CD1c-positive myeloid dendritic cell (primary cell): ENCODE measurements at regions not wholly inside any gene's neighbourhood (a gene's known extent, or its start where the extent isn't known, plus 50 kb on each side); places are given as distances from the start of the nearest gene placed in this dataset.
"Not testable (repeated sequence)": the region's sequence is repeated elsewhere in the genome, so short reads cannot be mapped to it uniquely, and the experiment has no call there.

Experiments used
- DNase-seq: peaks from one replicate; pipeline ENCODE4 v3.0.0-alpha.2; 2016; ENCODE audit errors: extremely low spot score

DNA sequence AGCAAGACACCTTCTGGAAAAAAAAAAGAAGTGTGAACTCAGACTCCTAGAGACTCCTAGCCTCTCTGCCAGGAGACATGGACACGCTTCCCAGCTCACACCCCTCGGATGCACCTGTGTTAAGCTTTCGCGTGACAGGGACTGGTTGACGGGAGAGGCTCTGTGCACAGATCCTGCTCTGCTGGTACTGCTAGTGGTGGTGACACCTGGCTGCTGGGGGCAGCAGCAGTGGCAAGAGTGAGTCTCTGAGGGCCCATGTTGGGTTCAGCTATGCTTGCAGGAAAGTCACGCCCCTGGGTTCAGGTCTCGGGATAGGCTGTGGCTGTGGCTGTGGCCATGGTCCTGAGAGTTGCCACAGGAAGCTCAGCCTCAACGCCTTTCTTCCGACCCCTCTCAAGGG, 81.1 kb downstream of the XRCC2 start:
- no peak for DNase-seq

- DNase-seq, result no peak
These were observed 84.0 kb downstream of the XRCC2 start for GRCh38 chr7:152591976-152592375.

DNA sequence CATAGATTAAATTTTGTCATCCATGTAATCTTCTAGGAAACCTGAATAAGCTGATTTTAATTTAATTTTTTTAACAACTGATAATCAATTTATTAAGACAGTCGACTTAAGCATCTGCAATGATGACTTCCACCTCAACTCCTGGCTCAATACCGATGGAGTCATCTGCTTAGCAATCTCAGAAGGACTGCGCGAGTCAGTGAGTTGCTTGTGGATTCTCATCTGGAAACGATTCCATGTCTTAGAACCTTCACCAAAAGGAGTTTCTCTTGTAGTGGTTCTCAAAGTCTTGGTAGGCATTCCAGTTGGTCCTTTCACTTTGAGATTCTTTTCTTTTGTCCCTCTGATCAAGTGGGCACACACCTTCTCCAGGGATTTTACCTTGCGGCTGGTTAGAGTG, 85.5 kb downstream of the XRCC2 start:
- no peak for DNase-seq

DNA sequence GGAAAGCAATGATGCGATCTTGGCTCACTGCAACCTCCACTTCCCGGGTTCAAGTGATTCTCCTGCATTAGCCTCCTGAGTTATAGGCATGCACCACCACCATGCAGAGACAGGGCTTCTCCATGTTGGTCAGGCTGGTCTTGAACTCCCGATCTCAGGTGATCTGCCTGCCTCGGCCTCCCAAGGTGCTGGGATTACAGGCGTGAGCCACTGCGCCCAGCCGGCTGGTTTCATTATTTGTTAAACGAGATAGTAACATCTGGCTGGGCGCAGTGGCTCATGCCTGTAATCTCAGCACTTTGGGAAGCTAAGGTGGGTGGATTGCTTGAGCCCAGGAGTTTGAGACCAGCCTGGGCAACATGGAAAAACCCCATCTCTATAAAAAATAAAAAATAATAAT, 86.1 kb downstream of the XRCC2 start:
- not testable (repeated sequence) for DNase-seq

GRCh38 chr7:152588350-152588749, 87.6 kb downstream of the XRCC2 start:
- no peak for DNase-seq

DNA sequence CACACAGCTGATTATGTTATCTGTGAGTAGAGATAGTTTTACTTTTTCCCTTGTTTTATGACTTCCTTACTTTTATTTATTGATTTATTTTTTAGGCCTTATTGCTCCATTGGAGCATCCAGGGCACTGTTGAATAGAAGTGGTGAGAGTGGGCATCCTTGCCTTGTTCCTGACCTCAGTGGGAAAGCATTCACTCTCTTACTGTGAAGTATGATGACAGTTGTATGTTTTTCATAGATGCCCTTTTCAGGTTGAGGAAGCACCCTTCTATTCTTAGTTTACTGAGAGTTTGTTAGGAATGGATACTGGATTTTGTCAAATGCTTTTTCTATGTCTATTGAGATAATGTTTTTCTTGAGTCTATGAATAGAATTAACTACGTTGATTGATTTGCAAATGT, 88.6 kb downstream of the XRCC2 start:
- DNase-seq, result no peak

- DNase-seq, result no peak
These were observed 92.9 kb downstream of the XRCC2 start for GRCh38 chr7:152583006-152583405.

GRCh38 chr7:152579070-152579469, 96.9 kb downstream of the XRCC2 start:
- no peak for DNase-seq

DNA sequence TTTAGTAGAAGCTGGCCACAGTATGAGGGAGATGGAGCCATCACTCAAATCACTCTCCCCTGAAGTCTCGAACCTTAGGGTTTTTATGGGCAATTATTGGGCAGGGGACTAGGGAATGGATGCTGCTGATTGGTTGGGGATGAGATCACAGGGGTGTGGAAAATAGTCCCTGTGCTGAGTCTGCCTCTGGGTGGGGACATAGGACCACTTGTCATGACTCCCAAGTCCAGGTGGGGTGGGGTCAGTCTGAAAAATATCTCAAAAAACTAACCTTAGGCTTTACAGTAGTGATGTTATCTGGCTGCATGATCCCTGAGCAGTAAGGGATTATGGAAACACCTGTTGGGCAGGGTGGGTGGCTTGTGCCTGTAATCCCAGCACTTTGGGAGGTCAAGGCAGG, 98.6 kb downstream of the XRCC2 start:
- DNase-seq, result no peak

GRCh38 chr7:152574892-152575548, 100.9 kb downstream of the XRCC2 start:
- no peak for DNase-seq

- not testable (repeated sequence) for DNase-seq
These were observed 102.8 kb downstream of the XRCC2 start for GRCh38 chr7:152573186-152573585.

DNA sequence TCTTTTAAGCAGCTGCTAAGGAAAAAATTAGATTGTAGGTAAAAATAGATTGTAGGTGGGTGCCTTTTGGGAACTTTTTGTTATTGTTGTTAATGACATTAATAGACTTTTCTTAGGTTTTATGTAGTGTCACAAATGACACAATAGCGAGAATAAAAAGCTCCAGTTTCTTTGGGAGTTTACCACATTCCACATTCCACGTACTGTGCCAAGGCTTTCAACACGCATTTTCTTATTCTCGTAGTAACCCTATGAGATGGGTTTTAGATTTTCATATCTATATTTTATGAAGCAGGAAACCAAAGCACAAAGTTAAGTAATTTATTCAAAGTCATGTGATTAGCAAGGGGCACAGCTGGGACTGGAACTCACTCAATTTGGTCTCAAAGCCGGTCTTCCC, 103.8 kb downstream of the XRCC2 start:
- DNase-seq, result no peak

DNA sequence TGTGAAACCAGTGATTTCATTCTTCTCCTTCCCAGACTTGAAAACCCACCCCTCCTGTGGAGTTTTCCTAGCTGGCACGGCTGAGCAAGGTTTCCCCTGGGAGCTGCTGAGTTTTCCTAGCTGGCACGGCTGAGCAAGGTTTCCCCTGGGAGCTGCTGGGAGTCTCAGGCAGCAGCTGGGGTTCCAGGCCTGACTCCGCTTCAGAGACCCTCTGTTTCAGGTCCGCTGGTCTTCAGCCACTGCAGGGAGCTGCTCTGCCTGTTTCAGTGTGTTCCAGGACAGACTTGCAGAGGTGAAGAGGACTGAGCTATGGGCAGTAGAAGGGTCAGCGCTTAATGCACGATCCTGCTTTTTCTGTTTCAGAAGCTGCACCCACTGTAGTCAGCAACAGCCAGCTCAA, 104.9 kb downstream of the XRCC2 start:
- no peak for DNase-seq

DNA sequence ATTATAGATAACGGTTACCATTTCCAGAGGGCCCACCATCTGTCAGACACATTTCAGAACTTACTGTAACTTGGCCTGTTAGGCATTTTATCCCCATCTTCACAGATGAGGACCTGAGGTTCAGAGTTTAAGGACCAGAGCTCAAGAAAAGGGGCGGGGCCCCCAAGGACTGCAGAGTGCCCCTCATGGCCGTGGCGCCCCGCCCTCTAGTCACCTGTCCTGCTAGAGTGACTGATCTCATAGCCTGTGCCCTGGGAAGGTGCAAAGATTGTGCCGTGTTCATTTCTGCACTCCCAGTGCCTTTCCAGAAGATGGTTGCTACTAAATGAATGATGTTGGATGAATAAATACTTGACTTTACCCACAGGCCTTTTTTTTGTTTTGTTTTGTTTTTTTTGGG, 107.0 kb downstream of the XRCC2 start:
- DNase-seq, result no peak

DNA sequence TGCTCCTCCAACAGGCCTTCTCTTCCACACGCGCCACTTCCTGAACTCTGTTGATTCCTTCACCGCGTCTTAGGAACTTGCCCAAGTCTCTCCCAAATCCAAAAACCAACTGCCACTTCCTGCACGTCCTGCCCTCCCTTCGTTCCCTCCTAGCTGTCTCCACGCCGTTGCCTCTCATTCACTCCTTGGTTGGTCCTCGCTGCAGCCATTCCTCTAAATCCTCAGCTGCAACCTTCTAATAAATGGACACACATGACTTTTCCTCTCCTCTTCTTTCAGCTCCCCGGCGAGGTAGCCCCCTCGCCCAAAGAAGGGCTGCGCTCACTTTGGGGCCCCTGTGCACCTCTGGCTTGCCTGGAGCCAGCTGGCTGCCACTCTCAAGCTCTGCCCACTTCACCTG, 110.2 kb downstream of the XRCC2 start:
- no peak for DNase-seq

GRCh38 chr7:152564656-152565250, 111.2 kb downstream of the XRCC2 start:
- DNase-seq, result no peak

DNA sequence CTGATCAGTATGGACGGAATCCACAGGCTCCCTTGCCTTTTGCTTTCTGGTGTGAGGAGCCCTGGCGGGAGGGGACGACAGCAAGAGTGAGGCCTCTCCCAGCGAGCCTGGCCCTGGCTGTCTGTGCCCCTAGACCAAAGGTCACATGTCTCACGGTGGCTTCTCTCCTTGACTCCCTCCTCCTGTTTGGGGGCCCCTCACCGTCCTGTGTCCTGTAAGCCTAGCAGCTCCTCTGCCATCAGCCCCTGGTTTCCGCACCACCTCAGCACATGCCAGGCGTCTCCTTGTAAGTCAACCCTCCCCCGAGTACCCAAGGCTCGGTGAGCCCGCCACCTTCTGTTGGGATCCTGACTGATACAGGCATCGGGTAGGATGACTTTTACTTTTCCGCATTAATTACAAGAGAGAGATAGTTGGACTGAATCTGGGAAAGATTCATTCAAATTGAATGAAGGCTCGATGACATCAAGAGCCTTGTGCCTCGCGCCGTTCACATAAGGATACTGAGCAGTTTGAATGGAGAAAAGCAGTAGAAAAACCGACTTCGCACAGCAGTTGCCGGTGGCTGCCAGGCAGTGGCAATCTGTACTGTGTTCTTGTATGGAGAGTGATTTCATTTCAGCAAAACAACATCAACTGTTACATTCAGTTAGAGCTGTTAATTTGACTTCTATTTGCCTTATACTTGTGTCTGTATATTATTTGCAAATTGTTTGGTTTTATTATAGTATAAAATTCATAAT, 119.8 kb downstream of the XRCC2 start:
- no peak for DNase-seq

- no peak for DNase-seq
These were observed 118.0 kb upstream of the KMT2C start for GRCh38 chr7:152553671-152554317.

- DNase-seq, result no peak
These were observed 115.7 kb upstream of the KMT2C start for GRCh38 chr7:152551304-152552036.

GRCh38 chr7:152544971-152545619, 109.3 kb upstream of the KMT2C start:
- DNase-seq, result no peak

GRCh38 chr7:152544481-152544927, 108.7 kb upstream of the KMT2C start:
- DNase-seq, result no peak
